ENCODE measurements at regions not wholly inside any gene's neighbourhood (a gene's known extent, or its start where the extent isn't known, plus 50 kb on each side); places are given as distances from the start of the nearest gene placed in this dataset.
"Not testable (repeated sequence)": the region's sequence is repeated elsewhere in the genome, so short reads cannot be mapped to it uniquely, and the experiment has no call there.

DNA sequence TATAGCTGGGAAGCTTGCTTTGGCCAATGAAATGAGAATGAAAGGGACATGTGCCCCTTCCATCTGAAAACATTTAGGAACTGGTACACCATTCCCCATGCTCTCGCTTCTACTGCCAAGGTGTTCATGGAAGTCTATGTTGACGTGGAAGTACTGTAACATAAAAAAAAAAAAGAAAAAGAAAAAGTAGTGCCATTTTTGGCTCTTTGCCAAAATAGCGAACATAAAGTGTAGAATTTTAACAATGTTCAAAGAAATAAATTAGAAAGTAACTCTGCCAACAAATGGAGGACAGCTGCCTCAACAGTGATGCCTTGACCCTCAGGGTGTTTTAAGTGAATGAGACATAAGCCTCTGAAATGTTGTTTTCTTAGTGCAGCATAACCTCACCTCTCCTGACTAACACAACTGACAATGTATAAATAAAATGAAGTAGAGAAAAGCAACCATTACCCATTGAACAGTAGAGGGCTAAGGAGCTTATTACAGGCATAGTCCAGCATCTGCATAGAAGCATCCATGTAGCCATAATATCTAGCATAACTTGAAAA is 536.6 kb downstream of the DTWD2 start:
- DNase-seq = no peak
- in situ Hi-C loops (cut with HindIII; ENCODE audit: low pct_ligation_motif_present, low pct_unique_long_range_greater_than_20kb, low sequenced_read_pairs) = no loop called here

DNA sequence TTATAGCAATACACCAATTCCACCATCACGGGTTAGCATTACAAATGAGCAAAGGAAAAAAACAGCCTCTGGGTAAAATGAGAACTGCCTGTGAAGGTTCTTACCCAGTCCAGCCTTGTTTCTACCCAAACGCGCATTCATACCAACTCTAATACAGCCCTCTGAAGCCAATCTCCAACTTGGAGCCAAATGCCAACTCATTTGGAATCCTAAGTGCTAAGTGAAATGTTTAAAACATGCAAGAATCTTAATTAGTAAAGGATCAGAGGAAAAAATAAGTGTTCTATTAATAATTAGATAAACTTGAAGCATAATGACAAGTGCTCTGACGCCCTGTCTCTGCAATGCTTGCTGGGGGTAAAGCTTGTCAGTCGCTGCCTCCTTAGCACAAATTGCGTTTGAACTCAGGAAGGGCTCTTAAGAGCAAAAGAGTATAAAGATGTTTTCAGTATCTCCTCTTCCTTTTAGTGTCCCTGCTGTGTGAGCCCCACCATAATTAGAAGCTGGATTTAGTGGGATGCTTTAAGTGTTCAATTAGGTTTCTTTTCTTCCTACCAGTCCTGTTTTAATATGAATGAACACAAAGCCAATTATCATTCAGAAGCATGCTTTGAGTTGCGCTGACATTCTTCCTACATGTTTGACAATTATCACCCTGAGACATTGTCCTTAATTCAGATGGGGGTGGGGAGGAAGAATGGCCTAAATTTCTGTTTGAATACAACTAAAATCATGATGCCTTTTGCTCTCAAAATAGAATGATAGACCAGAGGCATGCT is 537.6 kb downstream of the DTWD2 start:
- in situ Hi-C loops (cut with HindIII; ENCODE audit: low pct_ligation_motif_present, low pct_unique_long_range_greater_than_20kb, low sequenced_read_pairs) = no loop called here
- no peak for DNase-seq

DNA sequence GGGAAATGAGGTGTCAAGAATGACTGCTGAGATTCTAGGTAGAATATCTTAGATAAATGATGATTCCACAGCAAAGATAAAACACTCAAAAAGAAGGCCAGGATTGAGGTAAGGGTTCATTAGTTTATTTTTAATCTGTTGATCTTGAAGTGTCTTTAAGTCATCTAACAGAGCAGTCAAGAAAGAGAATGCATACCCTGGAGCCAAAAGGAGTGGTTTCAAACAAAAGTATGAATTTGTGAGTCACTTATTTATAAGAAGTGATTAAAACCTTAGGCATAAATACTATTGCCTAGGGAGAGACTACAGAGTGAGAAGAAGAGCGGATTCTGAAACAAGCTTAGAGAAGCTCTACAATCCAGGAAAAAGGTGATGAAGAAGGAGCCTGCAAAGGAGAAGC is 541.0 kb downstream of the DTWD2 start:
- in situ Hi-C loops (cut with HindIII; ENCODE audit: low pct_ligation_motif_present, low pct_unique_long_range_greater_than_20kb, low sequenced_read_pairs) = no loop called here

DNA sequence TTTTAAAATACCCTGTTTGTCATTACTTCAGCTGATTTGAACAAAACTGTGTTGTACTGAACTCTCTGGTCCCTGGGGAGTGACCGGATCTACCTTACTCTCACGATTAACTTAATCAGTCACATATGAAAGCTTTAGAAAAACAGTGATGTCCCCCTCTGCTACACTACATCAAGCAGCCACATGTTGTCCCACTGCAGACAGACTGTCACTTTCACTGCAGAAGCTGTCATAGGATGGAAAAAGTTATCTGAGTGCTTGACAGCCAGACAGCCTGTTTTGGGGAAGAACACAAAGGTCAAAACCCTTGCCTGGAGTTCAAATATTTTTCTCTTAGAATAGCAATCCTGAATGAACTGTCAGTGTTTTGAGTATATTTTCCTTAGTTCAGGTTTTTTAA is 546.4 kb downstream of the DTWD2 start:
- in situ Hi-C loops (cut with HindIII; ENCODE audit: low pct_ligation_motif_present, low pct_unique_long_range_greater_than_20kb, low sequenced_read_pairs) = no loop called here
- DNase-seq = no peak

More for the DNA sequence above, 541.0 kb downstream of the DTWD2 start:
- DNase-seq = no peak

DNA sequence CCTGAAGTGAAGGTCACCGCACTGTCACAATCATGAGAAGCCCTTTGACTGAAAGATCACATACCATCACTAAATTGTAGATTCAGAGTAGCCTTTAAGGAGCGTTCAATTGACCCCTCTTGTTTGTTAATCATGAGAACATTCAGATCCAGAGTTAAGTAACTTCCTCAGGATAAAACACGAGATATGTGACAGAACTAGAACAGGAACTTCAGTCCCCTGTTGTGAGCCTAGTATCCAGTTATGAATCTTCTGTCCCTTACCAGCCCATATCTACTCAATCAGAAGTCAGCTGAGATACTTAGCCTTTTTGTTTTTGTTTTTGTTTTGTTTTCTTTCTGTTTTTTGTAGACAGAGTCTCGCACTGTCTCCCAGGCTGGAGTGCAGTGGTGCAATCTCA is 547.3 kb downstream of the DTWD2 start:
- in situ Hi-C loops (cut with HindIII; ENCODE audit: low pct_ligation_motif_present, low pct_unique_long_range_greater_than_20kb, low sequenced_read_pairs) = no loop called here
- DNase-seq = no peak

DNA sequence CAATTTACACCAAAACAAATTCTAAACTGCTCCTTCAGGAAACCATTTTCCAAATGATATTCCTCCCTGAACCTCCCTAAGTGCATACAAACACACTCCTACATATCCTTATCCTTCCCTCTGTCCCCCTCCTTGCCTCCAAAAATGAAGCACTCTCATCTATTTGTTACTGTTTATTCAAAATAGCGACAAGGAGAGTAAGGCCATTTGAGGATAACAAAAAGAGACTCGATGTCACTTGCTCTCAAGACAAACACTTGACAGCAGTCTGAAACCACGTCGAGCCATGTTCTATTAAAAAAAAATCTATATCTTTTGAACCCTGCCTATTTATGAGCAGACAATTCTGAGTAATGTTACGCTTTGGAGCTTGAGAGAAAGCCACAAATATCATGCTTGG is 547.9 kb downstream of the DTWD2 start:
- in situ Hi-C loops (cut with HindIII; ENCODE audit: low pct_ligation_motif_present, low pct_unique_long_range_greater_than_20kb, low sequenced_read_pairs) = no loop called here
- no peak for DNase-seq

DNA sequence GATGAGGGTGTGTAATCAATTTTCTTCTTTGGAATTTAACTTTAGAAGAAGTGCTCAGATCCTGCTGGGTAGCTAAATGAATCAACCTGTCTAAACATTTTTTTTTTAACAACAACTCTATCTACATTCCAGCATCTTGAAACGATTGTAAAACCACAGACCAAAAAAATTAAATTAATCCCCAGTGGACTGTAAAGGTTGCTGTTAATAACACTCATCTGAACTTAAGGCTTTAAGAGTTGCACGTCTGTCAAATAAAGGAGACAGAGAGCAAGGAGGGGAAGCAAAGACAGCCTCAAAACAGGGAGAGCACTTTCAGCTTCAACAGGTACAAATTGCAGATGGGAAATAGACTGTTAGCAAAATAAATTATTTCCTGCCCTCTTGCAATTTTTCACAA is 548.5 kb downstream of the DTWD2 start:
- DNase-seq = no peak
- in situ Hi-C loops (cut with HindIII; ENCODE audit: low pct_ligation_motif_present, low pct_unique_long_range_greater_than_20kb, low sequenced_read_pairs) = no loop called here

DNA sequence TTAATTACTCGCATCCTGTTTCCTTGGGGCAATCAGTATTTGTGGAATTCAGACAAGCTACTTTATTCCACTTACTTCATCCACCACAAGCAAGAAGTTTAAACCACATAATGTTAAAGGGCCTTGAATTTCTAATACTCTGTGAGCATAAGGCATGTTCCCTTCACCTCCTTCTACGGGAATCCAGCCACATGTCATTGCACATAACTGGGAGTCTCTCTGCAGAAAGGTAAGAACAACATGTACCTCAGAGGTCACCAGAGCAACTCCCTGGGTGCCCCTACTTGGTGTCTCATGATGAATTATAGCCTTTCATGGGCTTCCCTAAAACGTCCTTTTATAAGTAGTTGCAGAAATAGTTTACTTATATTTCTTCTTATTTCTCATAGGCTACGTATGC is 553.2 kb downstream of the DTWD2 start:
- DNase-seq = no peak

DNA sequence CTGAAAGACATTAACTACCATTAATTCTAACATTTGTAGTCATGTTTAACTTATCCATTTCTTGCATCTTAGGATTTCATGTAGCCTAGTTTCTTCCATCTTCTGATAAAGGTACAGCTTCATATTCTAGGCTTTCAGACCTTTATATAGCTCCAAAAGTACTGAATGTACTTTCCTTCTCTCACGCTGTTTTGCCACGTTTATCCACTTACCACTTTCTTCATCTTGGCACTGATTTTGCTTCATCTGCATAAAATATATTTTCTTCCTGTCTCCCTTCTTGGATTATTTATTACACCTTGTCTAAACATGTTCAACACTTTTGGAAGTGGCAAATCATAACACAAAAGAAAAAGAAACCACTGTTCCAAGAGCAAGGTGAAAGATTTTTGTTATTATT is 553.8 kb downstream of the DTWD2 start:
- no peak for DNase-seq
- in situ Hi-C loops (cut with HindIII; ENCODE audit: low pct_ligation_motif_present, low pct_unique_long_range_greater_than_20kb, low sequenced_read_pairs) = no loop called here

More for the DNA sequence above, 553.2 kb downstream of the DTWD2 start:
- in situ Hi-C loops (cut with HindIII; ENCODE audit: low pct_ligation_motif_present, low pct_unique_long_range_greater_than_20kb, low sequenced_read_pairs) = no loop called here

DNA sequence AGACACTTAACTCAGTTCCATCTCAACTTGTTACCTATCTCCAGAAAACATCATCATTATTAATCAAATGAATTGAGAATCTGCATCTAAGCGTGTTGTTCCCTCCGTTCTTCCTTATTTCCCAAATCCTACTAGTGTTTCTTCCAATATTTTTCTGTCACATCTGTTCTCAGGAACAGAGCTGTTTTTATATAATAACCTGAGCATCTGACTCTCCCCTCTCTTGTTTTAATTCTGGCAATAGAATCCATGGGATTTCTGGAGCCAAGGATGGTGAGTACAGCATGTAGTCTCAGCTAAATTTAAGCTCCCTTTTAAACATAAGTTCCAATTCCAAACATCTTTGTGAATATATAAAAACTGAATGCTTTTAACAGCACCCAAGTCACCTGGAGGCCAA is 558.3 kb downstream of the DTWD2 start:
- in situ Hi-C loops (cut with HindIII; ENCODE audit: low pct_ligation_motif_present, low pct_unique_long_range_greater_than_20kb, low sequenced_read_pairs) = no loop called here

DNA sequence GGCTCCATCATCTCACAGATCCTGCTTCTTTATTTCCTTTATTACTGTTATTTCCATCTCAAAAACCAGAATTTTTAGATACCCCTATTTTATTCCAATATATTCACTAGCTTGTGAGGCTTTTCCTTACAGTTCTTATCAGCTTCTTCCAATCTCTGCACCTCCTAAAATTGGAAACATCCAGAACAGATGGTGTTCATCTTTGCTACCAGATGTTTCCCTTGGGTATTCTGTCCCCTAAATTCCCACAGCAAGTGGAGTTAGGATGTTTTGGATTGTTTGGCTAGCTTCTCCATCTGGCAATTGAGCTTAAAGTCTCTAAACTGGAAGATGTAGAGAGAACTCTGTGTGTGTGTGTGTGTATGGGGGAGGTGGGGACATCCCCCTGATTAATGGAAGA is 580.4 kb downstream of the DTWD2 start:
- no peak for DNase-seq
- in situ Hi-C loops (cut with HindIII; ENCODE audit: low pct_ligation_motif_present, low pct_unique_long_range_greater_than_20kb, low sequenced_read_pairs) = no loop called here

More for the DNA sequence above, 558.3 kb downstream of the DTWD2 start:
- no peak for DNase-seq

DNA sequence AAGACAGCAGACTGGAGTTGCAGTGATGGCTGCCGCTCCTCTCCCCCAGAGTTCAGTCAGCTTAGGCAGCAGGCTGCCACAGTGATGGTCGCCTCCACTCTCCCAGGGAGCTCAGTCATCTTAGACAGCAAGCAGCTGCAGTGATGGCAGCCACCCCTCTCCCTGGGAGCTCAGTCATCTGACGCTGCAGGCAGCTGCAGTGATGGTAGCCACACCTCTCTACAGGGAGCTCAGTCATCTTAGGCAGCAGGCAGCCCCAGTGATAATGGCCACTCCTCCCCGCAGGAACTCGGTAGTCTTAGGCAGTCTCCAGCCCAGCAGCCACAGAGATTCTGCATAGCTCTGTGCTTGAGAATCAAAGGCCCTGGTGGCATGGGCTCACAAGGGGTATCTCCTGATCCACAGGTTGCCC is 582.7 kb downstream of the DTWD2 start:
- in situ Hi-C loops (cut with HindIII; ENCODE audit: low pct_ligation_motif_present, low pct_unique_long_range_greater_than_20kb, low sequenced_read_pairs) = no loop called here
- DNase-seq = no peak

DNA sequence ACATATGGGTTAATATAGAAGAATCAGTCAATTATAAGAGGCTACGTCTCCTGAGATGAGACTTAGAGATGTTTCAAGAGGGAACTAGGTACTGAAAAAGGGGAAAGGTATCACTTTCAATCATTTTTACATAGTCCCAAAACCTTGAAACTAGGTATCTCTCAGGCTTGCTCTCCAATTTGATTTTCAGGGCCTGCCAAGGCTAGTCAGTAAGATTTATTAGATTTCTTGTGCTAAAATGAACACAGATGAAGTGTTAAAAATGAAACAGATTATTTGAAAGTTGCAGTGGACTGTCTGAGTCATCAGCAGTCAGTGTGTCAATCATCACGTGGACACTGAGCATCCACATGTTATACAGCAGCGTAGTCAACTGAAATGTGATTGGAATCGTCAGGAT is 591.1 kb downstream of the DTWD2 start:
- in situ Hi-C loops (cut with HindIII; ENCODE audit: low pct_ligation_motif_present, low pct_unique_long_range_greater_than_20kb, low sequenced_read_pairs) = no loop called here

DNA sequence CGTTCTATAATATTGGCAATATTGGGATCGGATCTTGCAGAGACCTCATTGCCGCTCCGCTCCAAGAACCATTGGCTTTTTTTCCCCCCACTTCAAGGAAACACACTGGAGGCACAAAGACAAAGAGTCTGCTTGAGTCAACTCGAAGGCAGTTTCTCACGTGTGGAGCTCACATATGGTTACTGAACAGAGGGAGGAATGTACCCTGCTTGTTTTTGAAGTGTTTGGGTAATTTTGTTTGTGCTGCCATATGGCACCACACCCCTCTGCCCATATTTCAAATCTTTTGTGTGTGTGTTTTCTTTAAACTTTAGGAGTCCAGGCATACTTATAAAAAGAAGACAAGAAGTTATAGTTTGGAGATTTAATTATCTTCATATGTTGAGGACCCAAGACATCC is 595.9 kb downstream of the DTWD2 start:
- in situ Hi-C loops (cut with HindIII; ENCODE audit: low pct_ligation_motif_present, low pct_unique_long_range_greater_than_20kb, low sequenced_read_pairs) = no loop called here
- no peak for DNase-seq

More for the DNA sequence above, 591.1 kb downstream of the DTWD2 start:
- no peak for DNase-seq

DNA sequence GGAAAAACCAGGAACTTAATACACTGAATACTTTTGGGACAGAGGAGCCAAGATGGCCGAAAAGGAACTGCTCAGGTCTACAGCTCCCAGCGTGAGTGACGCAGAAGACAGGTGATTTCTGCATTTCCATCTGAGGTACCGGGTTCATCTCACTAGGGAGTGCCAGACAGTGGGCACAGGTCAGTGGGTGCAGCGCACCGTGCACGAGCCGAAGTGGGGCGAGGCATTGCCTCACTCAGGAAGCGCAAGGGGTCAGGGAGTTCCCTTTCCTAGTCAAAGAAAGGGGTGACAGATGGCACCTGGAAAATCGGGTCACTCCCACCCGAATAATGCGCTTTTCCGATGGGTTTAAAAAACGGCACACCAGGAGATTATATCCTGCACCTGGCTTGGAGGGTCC is 605.4 kb downstream of the DTWD2 start:
- DNase-seq; in situ Hi-C loops (cut with HindIII; ENCODE audit: low pct_ligation_motif_present, low pct_unique_long_range_greater_than_20kb, low sequenced_read_pairs): not testable (repeated sequence)

DNA sequence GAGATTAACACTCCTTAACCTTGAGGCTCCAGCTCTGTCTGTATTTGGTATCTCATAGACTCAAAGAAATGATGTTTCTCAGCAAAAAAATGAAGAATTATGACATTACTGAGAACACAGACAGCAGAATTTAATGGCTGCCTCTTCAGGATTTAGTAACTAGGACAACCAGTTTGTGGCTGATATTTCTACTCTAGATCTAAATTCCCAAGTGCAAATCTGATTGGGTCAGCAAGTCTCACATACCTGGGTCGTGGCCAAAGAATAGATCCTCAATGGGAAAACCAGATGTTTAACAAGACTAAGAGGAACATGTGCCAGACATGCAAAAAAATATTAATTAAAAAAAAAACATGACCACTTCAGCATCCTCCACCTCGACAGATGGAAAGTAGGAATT is 608.9 kb downstream of the DTWD2 start:
- in situ Hi-C loops (cut with HindIII; ENCODE audit: low pct_ligation_motif_present, low pct_unique_long_range_greater_than_20kb, low sequenced_read_pairs) = no loop called here
- no peak for DNase-seq

DNA sequence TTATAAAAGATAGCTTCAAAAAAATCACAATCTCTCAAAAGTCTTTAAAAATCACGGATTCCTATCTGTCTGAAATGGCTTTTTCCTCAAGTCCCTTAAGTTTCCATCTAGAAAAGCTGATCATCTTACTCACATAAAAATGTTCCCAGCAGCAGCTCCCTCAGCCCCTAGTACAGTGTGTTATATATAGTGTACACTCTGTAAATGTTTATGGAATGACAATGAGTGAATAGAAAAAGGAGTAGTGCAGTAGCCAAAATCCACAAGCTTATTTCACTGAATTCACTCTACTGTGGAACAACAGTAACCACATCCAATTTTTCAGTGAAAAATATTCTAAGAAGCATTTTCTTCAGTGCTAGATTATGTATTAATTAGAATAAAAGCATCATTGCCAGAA is 609.4 kb downstream of the DTWD2 start:
- in situ Hi-C loops (cut with HindIII; ENCODE audit: low pct_ligation_motif_present, low pct_unique_long_range_greater_than_20kb, low sequenced_read_pairs) = no loop called here
- DNase-seq = no peak

DNA sequence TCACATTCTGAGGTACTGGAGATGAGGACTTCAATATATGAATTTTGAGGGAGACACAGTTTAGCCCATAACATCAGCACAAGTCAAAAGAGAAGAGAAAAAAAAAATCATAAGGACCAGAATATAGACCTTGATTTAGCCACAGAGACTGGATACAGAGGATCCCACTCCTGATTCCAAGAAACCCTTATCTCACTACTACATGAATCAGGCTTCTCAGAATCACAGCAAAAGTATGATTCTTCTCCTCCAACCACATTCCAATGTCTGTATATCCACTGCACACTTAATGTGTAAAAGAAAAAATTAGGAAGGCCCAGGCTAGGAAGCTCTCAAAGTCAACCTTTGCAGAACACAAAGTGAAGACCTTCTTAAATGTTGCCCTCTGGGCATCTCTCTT is 610.9 kb downstream of the DTWD2 start:
- no peak for DNase-seq
- in situ Hi-C loops (cut with HindIII; ENCODE audit: low pct_ligation_motif_present, low pct_unique_long_range_greater_than_20kb, low sequenced_read_pairs) = no loop called here

DNA sequence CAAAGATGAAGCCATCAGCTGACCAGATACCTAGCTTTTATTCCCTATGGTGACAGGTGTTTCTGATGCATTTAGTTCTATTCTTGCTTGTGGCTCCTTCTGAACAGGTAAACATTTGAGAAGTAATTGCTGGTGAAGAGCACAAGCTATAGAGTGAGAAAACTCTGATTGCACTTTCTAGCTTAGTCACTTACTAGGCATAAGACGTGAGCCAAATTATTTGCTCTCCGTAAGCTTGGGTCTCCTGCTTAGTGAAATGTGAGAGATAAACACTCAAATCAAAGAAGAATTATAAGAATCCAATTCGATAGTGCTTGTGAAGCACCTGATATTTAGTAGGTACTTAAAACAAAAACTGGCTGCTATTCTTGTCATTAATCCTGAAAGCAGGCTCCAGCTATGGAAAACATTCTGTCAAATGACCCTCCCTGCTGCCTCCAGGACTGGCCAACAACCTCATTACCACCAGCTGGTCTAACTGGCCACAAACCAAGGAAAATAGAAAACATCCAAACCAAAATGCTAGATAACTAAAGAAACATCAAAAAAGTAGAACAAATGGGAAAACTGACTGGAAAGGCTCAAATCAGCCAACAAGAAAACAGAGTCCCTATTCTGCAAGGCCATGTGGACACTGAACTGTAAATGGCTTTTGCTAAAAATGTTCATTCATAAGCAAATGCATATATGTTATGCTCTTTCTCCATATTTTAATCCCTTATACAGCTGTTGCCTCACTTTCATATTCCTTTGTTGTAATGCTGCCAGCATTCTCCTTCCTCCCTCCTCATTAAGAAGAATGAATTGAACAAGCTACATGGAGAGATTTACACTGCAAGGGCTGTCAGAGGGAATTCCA is 616.1 kb downstream of the DTWD2 start:
- DNase-seq = no peak
- in situ Hi-C loops (cut with HindIII; ENCODE audit: low pct_ligation_motif_present, low pct_unique_long_range_greater_than_20kb, low sequenced_read_pairs) = no loop called here

DNA sequence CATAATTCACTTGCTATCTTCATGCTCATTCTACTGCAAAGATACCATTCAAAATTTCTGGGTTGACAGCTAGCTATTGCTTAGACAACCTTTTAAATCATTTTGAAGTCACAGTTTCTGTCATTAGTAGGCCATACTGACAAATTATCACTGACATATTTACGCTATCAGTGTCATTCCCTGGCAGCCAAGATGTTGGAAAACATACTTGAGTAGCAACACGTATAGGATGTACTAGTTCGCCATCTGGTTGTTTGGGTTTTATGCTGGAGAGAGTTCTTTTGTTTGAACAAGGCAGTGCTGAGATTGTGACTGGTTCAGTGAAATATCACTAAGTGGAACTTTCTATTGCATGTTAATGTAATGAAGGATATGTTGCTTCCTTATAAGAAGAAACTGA is 621.9 kb downstream of the DTWD2 start:
- in situ Hi-C loops (cut with HindIII; ENCODE audit: low pct_ligation_motif_present, low pct_unique_long_range_greater_than_20kb, low sequenced_read_pairs) = no loop called here
- DNase-seq = no peak
